HG03439 (cell line): ENCODE measurements at regions not wholly inside any gene's neighbourhood (a gene's known extent, or its start where the extent isn't known, plus 50 kb on each side); places are given as distances from the start of the nearest gene placed in this dataset.

Source experiments
- ATAC-seq: cut with Tn5 transposase; IDR thresholded peaks from one replicate; pipeline ENCODE4 v1.9.1; 2021; ENCODE audit warnings: mild to moderate bottlenecking, moderate library complexity; ENCODE audit not compliant: unreplicated experiment

- no peak for ATAC-seq
Observed at GRCh38 chr14:96617635-96618034, 115.5 kb downstream of the PAPOLA start.

DNA sequence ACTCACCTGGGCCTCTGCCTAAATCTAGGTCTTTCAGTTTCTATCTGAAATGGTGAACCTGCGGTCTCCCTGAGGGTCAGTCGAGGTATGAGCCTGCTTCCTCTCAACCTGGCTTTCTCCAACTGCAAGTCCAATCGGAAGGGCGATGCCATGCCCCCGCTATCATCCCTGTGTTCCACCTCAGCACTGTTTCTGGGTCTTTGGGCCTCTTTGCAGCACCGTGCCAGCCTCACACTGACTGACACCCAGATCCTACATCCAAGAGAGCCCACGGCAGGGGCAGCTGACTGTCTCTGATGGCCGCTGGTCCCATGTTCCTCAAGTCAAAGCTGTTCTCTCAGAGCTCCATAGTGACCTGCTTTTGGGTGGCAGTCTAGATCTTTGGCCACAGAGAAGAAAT is 120.7 kb downstream of the PAPOLA start:
- no peak for ATAC-seq

- ATAC-seq: no peak
Observed at GRCh38 chr14:96623676-96624484, 121.7 kb downstream of the PAPOLA start.

DNA sequence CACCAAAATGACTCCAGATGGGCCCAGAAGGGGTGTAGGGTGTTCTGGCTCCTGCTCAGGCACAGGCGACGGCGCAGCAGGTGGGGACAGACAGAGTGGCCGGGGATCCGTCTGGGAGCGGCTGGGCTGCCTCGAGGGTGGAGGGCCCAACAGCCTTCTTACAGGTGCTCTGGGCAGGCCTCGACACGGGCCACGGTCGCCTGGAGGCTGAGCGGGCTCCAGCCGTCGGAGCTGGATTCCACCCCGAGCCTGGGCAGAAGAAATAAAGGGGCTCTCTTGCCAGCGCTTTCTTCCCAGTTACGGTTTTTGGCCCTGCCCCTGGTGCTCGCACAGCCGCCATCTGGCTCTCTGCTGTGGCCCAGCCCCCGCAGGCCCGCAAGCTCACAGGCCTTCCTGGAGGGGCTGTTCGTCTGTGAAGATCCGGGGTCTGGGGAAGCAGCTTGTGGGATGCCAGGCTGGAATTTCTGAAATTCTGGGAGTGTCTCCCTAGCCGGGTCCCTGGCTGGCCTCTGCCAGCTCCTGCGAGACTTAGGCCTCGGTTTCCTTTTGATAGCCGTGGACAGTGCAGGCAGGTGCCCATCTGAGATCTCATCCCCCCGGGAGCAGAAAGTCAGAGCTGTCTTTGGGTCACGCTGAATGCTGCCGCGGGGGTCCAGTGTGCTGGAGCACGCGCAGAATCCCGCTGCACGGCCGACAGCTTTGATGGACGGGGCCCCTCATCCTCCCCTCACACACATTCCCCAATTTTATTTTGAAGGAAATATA is 122.7 kb downstream of the PAPOLA start:
- no peak for ATAC-seq

GRCh38 chr14:96625426-96625985 is 123.3 kb downstream of the PAPOLA start:
- ATAC-seq: no peak

DNA sequence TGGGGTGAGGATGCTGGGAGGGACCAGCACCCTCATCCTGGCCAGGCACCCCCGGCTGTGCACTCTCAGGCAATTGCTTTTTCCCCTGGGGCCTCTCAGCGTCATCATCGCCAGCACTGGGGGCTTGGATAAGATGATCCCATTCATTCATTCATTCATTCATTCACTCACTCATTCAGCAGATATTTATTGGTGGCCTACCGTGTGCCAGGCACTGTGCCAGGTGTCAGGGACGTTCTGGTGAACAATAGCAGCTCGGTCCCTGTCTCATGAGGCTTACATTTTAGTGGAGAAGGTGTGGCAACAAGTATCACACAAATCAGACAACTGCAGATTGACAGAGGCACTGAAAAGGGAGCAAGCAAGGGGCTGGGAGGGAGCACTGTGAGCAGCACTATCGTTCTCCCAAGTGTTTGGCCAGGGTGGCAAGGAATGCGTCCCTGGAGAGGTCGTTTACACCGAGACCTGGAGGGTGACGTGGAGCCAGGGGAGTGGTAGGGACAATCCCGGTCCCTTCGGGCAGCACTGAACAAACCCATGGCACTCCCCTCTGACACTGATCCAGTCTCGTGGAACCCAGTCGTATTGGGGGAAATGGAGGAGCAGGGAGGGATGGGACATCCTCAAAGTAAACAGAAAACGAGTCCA is 124.1 kb downstream of the PAPOLA start:
- ATAC-seq: no peak

DNA sequence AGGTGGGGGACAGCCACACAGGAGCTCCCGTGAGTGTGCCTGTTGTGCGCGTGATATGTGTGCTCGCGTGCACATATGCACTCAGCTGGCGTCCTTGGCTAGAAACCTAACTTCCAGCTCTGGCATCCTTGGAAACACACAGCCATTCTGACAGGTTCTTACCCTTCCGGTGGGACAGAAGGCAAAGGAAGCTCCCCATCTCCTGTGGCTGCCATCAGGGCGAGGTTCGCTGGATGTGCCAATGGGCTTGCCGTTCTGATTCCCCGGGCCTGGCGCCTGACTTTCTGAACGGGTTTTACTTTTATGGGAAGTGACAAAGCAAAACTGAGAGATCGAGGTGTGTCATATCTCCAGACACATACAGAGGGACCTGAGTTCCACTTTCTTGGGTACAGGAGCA is 124.7 kb downstream of the PAPOLA start:
- no peak for ATAC-seq

- no peak for ATAC-seq
Observed at GRCh38 chr14:96627386-96627785, 125.2 kb downstream of the PAPOLA start.

DNA sequence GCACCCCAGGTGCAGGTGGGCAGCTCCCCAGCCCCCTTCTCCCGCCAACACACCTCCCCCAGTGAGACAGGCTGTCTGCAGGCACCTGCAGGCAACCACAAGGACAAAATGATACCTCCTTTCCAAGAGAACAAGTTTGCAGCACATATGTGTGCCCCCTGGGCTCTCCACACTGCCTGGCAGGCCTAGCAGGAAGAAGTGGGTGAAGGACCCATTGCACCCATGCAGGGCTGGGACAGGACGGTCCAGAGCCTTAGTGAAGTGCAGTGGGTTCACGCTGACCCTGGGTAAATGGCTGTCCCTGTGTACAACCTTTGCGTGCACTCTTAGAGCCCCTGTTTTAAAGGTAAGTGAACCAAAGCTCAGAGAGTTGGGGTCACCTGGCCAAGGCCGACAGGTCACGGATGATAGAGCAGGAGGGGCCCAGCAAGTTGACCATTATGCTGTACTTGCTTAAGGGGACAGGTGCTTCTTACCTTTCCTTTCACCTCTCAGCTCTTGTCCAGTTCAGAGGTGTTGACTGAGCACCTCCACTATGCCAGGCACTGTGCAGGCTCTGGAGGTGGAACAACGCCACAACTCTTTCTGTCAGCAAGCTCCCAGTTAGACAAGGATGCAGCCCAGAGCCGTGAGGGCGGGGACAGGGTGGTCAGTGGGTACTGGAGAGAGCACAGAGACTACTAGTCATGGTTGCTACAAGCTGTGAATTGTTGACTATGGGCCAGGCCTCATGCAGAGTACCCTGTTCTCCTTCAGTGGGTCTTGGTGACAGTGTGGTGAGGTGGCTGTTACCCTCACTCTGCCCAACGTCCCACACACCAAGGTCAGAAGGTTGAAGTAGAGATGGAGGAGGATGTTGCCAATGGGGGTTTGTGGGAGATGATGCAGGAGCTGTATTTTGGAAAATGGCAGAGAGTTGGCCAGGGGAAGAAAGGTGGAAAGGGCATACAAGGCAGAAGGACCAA is 125.9 kb downstream of the PAPOLA start:
- ATAC-seq: no peak

DNA sequence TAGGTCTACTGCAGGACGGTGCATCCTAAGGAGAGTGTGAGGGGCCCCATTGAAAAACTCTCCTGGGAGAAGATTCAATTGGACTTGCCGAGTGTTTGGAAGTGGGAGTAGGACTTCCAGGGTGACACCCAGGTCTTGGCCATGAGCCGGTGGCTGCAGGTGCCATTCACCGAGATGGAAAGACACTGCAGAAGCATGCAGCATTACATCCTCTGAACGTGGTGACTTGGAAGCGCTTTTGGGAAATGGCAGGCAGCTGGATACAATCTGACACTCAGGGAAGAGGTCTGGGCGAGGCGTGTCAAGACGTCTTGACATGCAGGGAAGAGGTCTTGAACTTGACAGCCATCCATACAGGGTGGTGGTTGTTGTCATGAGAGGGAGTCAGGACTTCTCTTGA is 126.9 kb downstream of the PAPOLA start:
- no peak for ATAC-seq

GRCh38 chr14:96629558-96630222 is 127.5 kb downstream of the PAPOLA start:
- ATAC-seq: no peak

DNA sequence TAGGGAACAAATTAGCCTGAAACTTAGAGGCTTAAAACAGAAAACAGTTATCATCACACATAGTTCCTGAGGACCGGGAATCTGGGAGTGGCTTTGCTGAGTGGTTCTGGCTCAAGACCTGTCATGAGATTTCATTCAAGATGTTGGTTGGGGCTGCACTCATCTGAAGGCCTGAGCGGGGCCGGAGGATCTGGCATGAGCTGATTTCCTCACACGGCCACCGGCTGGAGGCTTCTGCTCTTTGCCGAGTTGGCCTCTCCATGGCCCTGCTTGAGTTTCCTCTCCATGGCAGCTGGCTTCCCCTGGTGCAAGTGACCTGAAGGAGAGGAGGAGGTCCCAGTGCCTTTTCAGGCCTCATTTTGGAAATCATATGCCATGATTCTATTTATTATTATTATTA is 128.1 kb downstream of the PAPOLA start:
- ATAC-seq: no peak

- no peak for ATAC-seq
Observed at GRCh38 chr14:96631030-96631429, 128.8 kb downstream of the PAPOLA start.

GRCh38 chr14:96631621-96632362 is 129.6 kb downstream of the PAPOLA start:
- no peak for ATAC-seq

GRCh38 chr14:96632363-96632758 is 130.2 kb downstream of the PAPOLA start:
- ATAC-seq: no peak

DNA sequence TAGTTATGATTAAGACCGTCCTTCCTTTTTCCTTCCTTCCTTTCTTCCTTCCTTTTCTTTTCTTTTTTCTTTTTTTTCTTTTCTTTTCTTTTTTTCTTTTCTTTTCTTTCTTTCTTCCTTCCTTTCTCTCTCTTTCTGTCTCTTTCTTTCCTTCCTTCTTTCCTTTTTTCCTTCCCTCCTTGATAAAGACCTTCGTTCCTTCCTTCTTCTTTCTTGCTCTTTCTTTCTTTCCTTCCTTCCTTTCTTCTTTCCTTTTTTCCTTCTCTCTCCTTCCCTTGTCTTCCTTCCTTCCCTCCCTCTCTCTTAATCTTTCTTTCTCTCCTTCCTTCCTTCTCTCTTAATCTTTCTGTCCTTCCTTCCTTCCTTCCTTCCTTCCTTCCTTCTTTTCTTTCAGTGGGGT is 130.9 kb downstream of the PAPOLA start:
- no peak for ATAC-seq

GRCh38 chr14:96634481-96634880 is 132.3 kb downstream of the PAPOLA start:
- no peak for ATAC-seq

GRCh38 chr14:96634896-96635295 is 132.7 kb downstream of the PAPOLA start:
- no peak for ATAC-seq

DNA sequence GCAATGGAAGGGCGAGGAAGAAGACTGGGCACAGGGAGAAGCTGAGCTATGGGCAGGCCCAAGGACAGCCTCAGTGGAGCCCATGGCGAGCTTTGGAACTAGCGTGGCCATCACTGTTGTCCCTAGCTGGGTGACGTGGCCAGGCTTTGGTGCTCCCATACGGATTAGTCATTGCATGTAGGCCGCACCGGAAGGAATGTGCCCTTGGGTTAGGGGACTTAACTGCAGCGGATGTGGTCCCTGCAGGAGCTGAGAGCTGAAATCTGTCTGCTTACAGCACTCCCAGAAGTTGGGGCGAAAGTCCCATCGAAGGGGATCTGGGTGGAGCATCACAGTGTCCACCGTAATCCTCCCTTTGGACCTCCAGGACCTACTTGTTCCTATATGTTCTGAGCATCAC is 133.7 kb downstream of the PAPOLA start:
- no peak for ATAC-seq
